Gastrocnemius medialis (tissue), 4 donors: ENCODE measurements at regions not wholly inside any gene's neighbourhood (a gene's known extent, or its start where the extent isn't known, plus 50 kb on each side); places are given as distances from the start of the nearest gene placed in this dataset.

Experiments used
- POLR2A ChIP-seq, 2 donors: fragments of 450-650 bp; IDR thresholded peaks; one replicate each; pipeline ENCODE4 v1.6.1; 2017; ENCODE audit warnings: antibody characterized with exemption in 2 of 2, mild to moderate bottlenecking in 2 of 2, moderate library complexity in 2 of 2
- TF ChIP-seq, protein P1 (sequence below), 5 experiments: fragments of 450-650 bp in 3 of 5; fragments of 200-600 bp in 2 of 5; sonication (generic) in 2 of 5; IDR thresholded peaks in 4 of 5; conservative IDR thresholded peaks in 1 of 5; 1 replicate in 4 of 5; 2 replicates in 1 of 5; pipeline ENCODE4 v1.5.1; 2016 to 2019; ENCODE audit warnings: antibody characterized with exemption in 5 of 5, mild to moderate bottlenecking in 3 of 5, moderate library complexity in 3 of 5

DNA sequence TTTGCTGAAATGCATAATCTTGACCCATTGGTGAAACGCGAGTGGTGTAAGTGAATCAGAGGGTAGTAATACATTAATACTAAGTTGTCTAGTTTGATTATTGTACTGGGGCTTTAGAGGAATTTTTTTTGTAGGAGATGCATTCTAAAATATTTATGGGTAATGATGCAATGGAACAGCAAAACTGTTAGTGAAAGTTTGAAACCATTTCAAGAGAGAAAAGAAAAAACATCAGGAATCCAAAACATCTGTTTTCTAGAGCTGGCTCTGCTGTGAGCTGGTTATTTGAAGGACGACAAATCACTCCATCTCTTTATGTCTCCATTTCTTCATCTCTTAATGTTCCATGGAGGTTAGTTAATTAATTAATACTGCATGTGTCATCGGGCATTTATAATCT is 351.9 kb upstream of the FAT1 start:
- TF ChIP-seq POLR2A (IDR thresholded peaks at IDR 0.05): no peak
- TF ChIP-seq, protein P1, sequence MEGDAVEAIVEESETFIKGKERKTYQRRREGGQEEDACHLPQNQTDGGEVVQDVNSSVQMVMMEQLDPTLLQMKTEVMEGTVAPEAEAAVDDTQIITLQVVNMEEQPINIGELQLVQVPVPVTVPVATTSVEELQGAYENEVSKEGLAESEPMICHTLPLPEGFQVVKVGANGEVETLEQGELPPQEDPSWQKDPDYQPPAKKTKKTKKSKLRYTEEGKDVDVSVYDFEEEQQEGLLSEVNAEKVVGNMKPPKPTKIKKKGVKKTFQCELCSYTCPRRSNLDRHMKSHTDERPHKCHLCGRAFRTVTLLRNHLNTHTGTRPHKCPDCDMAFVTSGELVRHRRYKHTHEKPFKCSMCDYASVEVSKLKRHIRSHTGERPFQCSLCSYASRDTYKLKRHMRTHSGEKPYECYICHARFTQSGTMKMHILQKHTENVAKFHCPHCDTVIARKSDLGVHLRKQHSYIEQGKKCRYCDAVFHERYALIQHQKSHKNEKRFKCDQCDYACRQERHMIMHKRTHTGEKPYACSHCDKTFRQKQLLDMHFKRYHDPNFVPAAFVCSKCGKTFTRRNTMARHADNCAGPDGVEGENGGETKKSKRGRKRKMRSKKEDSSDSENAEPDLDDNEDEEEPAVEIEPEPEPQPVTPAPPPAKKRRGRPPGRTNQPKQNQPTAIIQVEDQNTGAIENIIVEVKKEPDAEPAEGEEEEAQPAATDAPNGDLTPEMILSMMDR (IDR thresholded peaks at IDR 0.05 in 4 of 5, conservative IDR thresholded peaks at IDR 0.05 in 1 of 5): no peak
